NCI-H446 treated with DMSO at 0.1 percent for 48 hours (cell line): ENCODE measurements at regions not wholly inside any gene's neighbourhood (a gene's known extent, or its start where the extent isn't known, plus 50 kb on each side); places are given as distances from the start of the nearest gene placed in this dataset.

Experiments
- DNase-seq: peaks from one replicate; lab custom pipeline; 2025; lab: John Stamatoyannopoulos, UW

DNA sequence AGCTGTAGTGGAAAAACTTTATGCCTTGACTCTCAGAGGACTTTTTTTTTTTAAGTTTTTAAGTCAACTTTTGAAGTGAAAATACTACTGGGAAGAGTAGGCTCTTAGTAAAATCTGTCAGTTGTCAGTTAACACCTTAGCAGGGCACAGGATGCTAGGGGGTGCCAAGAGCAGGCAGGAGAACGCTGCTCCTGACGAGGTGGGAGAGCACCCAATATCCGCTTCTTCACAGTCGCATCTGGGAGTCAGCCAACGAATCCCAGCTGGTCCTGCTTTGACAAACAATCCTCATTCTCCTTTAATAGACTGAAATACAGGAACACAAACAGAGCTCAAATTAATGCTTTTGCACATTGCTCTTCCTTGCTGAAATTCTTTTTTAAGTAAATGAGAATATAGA is 709.5 kb upstream of the ACVR2A start:
- peak; percentile 62 for DNase-seq

- no peak for DNase-seq
These were observed 711.4 kb upstream of the ACVR2A start for GRCh38 chr2:147133286-147133908.

DNA sequence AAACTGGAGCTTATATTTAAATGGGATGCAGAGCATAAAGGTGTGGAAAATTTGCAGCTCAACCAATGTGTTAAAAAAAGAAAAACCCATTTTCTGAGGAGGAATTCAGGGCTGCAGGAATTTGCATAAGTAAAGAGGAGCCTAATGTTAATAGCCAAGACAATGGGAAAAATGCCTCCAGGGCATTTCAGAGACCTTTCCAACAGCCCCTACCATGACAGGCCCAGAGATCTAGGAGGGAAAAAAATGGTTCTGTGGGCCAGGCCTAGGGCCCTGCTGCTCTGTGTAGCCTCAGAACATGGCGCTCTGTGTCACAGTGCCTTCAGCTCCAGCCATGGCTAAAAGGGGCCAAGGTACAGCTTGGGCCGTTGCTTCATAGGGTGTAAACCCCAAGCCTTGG is 719.7 kb upstream of the ACVR2A start:
- DNase-seq, result no peak

GRCh38 chr2:147122944-147123343 is 721.9 kb upstream of the ACVR2A start:
- DNase-seq, result no peak

GRCh38 chr2:147110962-147111361 is 733.9 kb upstream of the ACVR2A start:
- no peak for DNase-seq

DNA sequence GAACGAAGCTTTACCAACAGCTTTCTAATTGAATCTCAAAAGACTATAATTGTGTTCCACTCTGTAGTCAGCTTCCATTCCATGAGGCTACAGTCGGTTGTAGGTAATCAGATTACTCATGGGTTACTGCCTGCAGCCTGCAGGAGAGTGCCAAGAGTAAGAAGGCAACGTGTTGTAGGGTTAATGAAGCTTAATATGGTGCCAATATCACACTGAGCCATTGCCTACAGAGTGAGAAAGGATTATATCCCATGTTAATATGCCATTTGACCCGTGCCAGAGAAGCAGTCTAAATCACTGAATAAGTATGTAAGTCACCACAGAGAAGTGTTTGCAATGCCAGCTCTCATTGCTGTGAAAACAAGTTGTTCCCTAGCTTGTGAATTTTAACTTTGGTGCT is 734.5 kb upstream of the ACVR2A start:
- DNase-seq, result peak; percentile 97

DNA sequence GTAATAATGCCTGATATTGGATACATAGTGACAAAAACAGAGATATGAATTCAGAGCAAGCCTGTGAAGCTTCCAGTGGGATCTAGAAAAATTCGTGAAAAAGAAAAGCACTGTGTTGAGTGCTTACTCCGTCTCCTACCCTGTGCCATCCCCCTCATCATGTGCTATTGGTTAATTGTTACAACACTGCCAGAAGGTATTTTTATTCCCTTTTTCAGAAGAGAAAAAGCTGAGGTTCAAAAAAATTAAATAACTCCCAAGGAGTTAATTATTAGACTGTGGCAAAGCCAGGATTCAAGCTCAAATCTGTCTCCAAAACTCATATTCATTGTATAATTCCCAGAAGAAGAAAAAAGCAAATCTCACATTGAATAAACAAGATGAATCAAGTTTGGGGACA is 735.5 kb upstream of the ACVR2A start:
- no peak for DNase-seq

DNA sequence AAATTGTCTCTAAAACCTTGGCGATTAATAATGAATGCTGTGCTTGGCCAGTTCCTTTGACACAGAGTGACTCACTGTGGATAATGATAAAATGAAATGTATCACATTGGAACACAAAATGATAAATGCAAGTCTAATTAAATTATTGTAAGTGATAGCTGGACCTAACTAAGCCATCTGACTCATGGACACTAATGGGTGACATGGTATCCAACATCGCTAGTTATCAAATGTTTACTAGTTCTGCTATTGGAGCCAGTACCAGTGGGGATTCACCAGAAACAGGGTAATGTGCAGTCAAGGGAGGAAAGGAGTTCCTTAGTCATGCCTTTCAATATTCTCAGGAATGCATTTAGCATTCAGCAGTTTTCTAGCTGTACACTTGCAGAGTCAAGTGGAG is 736.3 kb upstream of the ACVR2A start:
- peak; percentile 52 for DNase-seq

DNA sequence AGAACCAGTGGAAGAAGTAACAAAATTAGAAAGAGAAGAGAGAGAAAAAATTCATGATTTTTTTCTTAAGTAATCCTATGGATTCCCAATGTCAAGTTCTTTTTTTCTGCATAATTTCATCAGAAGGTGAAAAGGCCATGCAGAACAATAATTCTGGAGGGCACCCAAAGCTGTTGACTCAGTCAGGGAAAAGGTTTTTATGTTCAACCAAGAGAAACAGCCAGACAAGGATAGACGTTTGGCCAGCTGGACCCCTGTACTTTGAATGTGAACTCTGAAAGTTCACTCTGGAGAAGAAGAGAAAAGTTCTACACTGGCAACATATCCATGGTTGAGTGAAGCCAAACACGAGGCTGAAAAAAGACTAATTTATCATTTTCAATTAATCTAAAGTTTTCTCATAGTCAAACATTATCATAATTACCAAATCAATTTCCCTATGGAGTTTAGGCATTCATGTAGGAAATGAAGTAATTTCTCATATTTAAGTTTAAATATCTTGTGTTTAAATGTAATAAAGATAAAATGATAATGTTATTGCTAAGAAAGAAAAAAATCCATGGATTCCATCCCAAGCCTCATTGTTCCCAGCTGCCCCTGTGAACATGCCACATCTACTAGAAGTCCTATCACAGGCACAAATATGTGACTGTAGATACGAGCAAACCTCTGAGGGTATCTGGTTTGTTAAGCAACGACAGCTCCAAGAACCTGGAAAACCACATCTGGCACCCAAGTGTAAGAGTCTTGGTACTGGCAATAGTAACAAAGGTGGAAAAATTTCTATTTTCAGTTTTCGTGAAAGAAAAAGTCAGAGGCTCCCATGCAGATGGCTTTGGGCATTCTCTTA is 742.7 kb upstream of the ACVR2A start:
- DNase-seq, result no peak

DNA sequence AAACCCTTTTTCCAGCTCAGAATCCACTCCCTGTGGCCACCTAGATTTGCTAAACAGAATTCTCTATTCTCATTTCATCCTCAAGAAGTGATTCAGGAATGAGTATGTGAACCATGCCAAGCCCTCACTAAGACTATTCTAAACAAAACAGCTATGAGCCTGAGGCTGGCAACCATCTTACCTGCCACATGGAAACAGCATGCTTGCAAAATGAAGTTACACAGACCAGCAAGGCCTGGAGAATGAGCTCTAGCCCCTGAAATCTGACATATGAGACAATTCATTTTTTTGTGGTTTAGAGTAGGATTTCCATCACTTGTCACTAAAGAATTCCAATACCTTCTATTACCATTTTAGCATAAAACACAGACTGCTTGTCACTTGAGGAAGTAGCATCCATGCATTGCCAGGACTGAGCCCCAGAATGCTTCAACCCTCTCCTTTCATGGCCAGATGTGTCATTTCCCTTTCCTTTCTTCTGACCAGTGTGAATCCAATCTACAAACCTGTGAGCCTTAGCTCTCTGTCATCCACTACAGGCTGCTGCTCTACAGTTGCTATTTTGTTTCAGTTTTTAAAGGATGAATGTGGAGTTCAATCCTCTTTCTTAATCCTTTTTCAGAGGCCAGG is 744.3 kb upstream of the ACVR2A start:
- DNase-seq, result no peak

DNA sequence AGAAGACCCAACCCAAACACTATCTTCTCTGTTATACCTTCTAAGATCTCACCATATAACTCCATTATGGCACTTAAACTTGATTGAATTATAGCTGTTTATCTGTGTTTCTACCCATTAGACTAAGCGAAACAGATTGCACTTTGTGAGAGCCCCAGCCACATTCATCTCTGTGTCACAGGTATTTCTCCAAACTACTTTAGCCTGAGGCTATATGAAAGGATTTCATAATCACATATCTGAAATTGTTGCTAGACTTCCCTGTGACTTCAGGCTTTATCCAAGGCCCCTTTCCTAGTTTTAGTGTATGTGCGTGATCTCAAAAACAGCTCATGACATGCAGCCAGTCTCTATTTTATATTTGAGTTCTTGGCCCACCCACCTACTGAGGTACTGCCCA is 745.0 kb upstream of the ACVR2A start:
- DNase-seq, result no peak

DNA sequence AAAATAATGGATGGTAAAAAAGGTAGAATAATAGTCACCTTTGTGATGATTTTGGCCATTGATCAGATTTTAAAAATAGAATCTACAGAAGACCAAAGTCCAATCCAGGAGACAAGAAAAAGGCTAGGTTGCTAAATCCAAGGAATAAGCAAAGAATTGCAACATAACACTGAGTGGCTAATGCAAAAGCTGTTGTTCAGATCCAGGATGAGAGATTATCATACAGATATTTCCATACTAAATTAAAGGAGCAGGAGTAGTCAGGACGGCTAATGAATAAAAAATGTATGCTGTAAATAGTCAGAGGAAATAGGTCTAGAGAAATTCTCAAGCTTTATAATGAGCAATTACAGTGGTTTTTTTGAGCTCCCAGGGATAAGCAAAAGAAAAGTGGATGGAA is 745.9 kb upstream of the ACVR2A start:
- no peak for DNase-seq

GRCh38 chr2:147097747-147098146 is 747.1 kb upstream of the ACVR2A start:
- DNase-seq, result no peak

DNA sequence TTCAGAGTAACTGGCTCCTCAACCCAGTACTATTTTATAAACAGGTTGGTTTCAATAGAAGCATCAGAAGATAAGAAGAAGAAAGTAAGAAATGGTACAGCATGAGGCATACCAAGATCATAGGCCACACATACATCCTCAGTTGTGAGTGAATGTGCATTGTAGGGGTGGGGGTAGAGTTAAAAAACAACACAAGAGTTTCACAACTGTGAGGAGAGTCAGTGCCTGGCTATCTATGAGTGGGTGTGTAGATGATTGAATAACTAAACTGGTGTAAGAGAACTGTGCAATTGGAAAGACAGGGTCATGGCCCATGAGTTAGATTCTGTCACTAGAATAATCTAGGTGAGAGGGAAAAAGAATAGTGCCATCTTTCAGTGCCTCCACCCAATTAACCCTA is 748.2 kb upstream of the ACVR2A start:
- no peak for DNase-seq

GRCh38 chr2:147095376-147095775 is 749.5 kb upstream of the ACVR2A start:
- no peak for DNase-seq

DNA sequence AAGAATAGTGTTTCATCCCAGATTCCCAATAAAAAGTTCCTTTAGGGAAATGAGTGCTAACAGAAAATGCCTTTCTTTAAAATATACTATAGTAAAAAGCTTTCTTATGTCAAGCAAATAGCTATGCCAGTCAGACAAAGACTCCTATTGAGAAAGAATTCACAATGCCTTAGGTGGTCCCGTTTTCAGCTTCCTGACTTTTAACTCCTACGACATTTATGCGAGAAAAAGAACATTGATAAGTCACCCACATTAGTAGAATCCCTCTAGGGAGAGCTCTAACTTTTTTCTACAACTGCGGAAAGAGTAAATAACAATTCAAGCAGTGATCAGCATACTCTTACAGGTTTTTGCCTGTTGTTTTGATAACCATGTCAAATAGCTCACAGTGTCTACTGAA is 750.8 kb upstream of the ACVR2A start:
- DNase-seq, result no peak

GRCh38 chr2:147092266-147092665 is 752.6 kb upstream of the ACVR2A start:
- DNase-seq, result no peak

DNA sequence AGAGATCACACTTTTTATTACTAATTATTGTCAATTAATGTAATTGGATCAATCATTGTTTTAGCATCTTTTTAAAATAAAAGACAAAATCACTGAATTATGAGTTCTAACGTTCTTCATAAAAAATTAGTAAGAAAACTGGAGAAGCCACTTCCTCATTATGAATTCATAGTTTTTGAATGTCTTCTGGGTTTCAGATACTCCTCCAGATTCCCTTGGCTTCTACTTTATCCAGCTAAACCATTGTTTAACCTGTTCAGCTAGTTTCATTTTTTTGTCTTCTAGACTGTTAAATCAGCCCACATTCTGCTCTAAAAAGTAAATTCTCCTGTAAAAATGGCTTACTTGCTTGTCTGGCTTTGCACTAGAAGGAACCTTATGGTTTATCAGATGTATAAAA is 753.4 kb upstream of the ACVR2A start:
- DNase-seq, result no peak

GRCh38 chr2:147088871-147089270 is 756.0 kb upstream of the ACVR2A start:
- DNase-seq, result no peak

GRCh38 chr2:147086715-147087114 is 758.1 kb upstream of the ACVR2A start:
- no peak for DNase-seq

DNA sequence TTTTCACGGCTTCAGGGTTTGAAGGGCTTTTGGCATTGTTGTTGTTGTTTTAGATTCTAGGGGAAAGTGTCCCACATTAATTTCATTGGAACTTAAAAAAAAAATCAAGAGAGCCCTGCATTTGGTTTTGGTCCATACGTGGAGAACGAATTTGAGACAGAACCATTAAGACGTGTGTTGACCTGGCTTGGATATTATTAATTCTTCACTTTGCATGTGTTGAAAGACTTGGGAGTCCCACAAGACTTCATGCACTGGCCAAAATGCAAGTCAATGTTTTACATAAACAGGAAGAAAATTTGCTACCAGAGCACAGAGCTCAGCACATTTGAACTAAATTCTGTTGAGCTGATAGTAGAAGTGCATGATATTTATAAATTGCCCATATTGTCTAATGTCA is 761.2 kb upstream of the ACVR2A start:
- no peak for DNase-seq

DNA sequence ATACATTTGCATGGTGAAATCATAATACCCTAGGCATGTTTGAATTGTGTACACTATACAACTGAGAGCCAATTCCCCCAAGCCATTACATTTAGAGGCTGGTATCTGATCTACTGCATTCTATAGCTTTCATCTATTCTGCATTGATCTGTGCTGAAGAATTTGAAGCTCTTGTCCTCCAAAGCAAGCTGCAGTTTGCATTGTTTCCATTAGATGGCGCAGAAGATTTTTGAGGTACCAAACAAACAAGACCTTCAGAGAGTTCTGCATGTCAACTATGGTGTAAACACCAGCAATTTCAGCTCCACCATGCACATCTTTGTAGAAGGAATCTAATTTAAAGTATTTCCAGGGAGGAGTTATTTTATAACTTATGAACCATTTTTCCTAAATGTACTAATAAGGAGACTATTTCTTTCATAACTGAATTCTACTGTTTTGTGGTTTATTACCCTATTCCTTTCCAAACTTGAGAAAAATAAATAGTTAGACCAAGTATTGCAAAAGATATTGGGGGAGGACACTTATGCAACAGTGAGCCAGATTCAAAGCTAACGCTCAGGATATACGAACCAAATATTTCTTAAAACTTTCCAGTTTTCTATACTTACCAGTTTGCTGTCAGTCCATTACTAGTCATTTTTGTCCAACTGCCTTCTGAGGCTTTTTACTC is 761.8 kb upstream of the ACVR2A start:
- peak; percentile 45 for DNase-seq

DNA sequence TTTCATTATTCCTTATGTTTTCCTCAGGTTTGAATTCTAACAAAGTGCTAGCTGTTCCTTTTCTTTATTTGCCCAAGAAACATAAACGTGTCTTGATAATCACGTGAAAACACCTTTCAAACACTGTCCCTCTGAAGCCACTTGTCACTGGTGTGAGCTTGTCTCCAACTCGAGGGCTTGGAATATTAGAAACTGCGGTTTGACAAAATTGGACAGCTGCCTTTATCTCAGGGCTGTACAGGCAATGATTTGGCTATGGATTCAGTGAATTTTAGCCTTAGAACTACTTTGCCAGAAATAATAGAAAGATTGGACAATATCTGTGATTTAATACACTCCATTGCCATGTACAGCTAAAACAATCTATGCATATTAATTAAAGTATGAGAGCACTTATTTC is 763.0 kb upstream of the ACVR2A start:
- DNase-seq, result no peak
